Thoracic aorta (tissue), 2 donors: ENCODE measurements at regions not wholly inside any gene's neighbourhood (a gene's known extent, or its start where the extent isn't known, plus 50 kb on each side); places are given as distances from the start of the nearest gene placed in this dataset.

Experiments
- ATAC-seq: fragments of 150-250 bp; one replicate; pipeline ENCODE4 v1.8.0; 2017; ENCODE audit warnings: low read depth; ENCODE audit not compliant: insufficient number of reproducible peaks, low FRiP score
- DNase-seq: peaks from one replicate; pipeline ENCODE4 v3.0.0-alpha.2; 2020; ENCODE audit warnings: low spot score
- H3K27ac ChIP-seq, 2 donors: fragments of 200-600 bp; sonication (generic); 1 replicate in 1 of 2; 2 replicates in 1 of 2; pipeline ENCODE4 v1.5.1; 2016; ENCODE audit warnings: mild to moderate bottlenecking in 2 of 2, moderate library complexity in 2 of 2
- H3K27me3 ChIP-seq: fragments of 200-600 bp; sonication (generic); replicated peaks from 2 replicates; pipeline ENCODE4 v1.6.0; 2016; ENCODE audit warnings: mild to moderate bottlenecking; ENCODE audit not compliant: insufficient read depth
- H3K36me3 ChIP-seq: fragments of 200-600 bp; sonication (generic); one replicate; pipeline ENCODE4 v1.5.1; 2016
- H3K4me1 ChIP-seq, 2 donors: fragments of 200-600 bp; sonication (generic); 1 replicate in 1 of 2; 2 replicates in 1 of 2; pipeline versions ENCODE4 v1.5.1 to v1.6.0; 2016; ENCODE audit warnings: low read depth in 2 of 2, mild to moderate bottlenecking in 1 of 2; ENCODE audit not compliant: control insufficient read depth in 1 of 2
- H3K4me3 ChIP-seq: fragments of 200-600 bp; sonication (generic); 2 replicates; pipeline ENCODE4 v1.5.1; 2016; ENCODE audit warnings: mild to moderate bottlenecking
- H3K9me3 ChIP-seq: fragments of 200-600 bp; sonication (generic); 2 replicates; pipeline ENCODE4 v1.5.1; 2016
- TF ChIP-seq, protein P1 (sequence below): fragments of 200-600 bp; sonication (generic); IDR thresholded peaks from one replicate; pipeline ENCODE4 v1.5.1; 2019; ENCODE audit warnings: antibody characterized with exemption

GRCh38 chrX:155682834-155683233 is 70.1 kb upstream of the TMLHE start:
- TF ChIP-seq, protein P1, sequence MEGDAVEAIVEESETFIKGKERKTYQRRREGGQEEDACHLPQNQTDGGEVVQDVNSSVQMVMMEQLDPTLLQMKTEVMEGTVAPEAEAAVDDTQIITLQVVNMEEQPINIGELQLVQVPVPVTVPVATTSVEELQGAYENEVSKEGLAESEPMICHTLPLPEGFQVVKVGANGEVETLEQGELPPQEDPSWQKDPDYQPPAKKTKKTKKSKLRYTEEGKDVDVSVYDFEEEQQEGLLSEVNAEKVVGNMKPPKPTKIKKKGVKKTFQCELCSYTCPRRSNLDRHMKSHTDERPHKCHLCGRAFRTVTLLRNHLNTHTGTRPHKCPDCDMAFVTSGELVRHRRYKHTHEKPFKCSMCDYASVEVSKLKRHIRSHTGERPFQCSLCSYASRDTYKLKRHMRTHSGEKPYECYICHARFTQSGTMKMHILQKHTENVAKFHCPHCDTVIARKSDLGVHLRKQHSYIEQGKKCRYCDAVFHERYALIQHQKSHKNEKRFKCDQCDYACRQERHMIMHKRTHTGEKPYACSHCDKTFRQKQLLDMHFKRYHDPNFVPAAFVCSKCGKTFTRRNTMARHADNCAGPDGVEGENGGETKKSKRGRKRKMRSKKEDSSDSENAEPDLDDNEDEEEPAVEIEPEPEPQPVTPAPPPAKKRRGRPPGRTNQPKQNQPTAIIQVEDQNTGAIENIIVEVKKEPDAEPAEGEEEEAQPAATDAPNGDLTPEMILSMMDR, result no peak

DNA sequence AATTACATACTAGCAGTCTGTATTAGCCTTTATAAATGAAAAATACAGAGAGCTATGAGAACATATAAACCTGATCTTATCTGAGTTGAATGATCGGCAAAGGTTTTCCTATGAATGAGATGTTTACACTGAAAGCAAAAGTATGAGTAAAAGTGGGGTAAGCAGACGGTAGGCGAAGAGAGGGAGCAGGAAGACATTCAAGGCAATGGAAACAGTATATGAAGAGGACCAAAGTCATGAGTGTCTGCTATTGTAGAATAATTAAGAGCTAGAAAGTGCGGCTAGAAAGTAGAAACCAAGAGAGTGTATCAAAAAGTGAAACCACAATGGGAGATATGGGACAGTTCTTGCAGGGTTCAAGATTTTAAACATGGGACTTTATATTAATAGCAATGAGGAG is 67.0 kb upstream of the TMLHE start:
- no peak overlapping the region for H3K4me3 ChIP-seq
- ATAC-seq, result no peak
- no peak for DNase-seq
- H3K27ac ChIP-seq, result no peak overlapping the region
- no peaks in the 10 kb centered on the region for H3K4me1 ChIP-seq
- no peaks in the 10 kb centered on the region for H3K36me3 ChIP-seq
- no peaks in the 10 kb centered on the region for H3K9me3 ChIP-seq
- H3K27me3 ChIP-seq, result no peaks in the 10 kb centered on the region
- TF ChIP-seq, protein P1, result no peak

More at GRCh38 chrX:155682834-155683233, 70.1 kb upstream of the TMLHE start:
- ATAC-seq (no peak), DNase-seq (no peak)
- Histone ChIP-seq H3K27ac (no peak overlapping the region), H3K36me3 (no peaks in the 10 kb centered on the region), H3K27me3 (no peaks in the 10 kb centered on the region), H3K4me1 (no peaks in the 10 kb centered on the region), H3K9me3 (no peaks in the 10 kb centered on the region), H3K4me3 (no peak overlapping the region)

GRCh38 chrX:155673338-155673737 is 60.6 kb upstream of the TMLHE start:
- Histone ChIP-seq H3K4me3 (no peak overlapping the region), H3K27ac (no peak overlapping the region), H3K9me3 (no peaks in the 10 kb centered on the region), H3K36me3 (no peaks in the 10 kb centered on the region), H3K27me3 (no peaks in the 10 kb centered on the region), H3K4me1 (no peaks in the 10 kb centered on the region)
- TF ChIP-seq, protein P1, result no peak
- DNase-seq (no peak), ATAC-seq (no peak)

- Histone ChIP-seq H3K9me3 (no peaks in the 10 kb centered on the region), H3K36me3 (no peaks in the 10 kb centered on the region), H3K27me3 (no peaks in the 10 kb centered on the region), H3K4me1 (no peaks in the 10 kb centered on the region), H3K4me3 (no peak overlapping the region), H3K27ac (no peak overlapping the region)
- TF ChIP-seq, protein P1, result no peak
- DNase-seq (no peak), ATAC-seq (no peak)
Observed at GRCh38 chrX:155666741-155667140, 54.0 kb upstream of the TMLHE start.
